GM18873 (cell line): ENCODE measurements at regions not wholly inside any gene's neighbourhood (a gene's known extent, or its start where the extent isn't known, plus 50 kb on each side); places are given as distances from the start of the nearest gene placed in this dataset.
"Not testable (repeated sequence)": the region's sequence is repeated elsewhere in the genome, so short reads cannot be mapped to it uniquely, and the experiment has no call there.

ENCODE experiments used
- ATAC-seq: cut with Tn5 transposase; IDR thresholded peaks from one replicate; pipeline ENCODE4 v1.9.1; 2021; ENCODE audit warnings: mild to moderate bottlenecking, moderate library complexity, moderate number of reproducible peaks; ENCODE audit not compliant: unreplicated experiment, low FRiP score

DNA sequence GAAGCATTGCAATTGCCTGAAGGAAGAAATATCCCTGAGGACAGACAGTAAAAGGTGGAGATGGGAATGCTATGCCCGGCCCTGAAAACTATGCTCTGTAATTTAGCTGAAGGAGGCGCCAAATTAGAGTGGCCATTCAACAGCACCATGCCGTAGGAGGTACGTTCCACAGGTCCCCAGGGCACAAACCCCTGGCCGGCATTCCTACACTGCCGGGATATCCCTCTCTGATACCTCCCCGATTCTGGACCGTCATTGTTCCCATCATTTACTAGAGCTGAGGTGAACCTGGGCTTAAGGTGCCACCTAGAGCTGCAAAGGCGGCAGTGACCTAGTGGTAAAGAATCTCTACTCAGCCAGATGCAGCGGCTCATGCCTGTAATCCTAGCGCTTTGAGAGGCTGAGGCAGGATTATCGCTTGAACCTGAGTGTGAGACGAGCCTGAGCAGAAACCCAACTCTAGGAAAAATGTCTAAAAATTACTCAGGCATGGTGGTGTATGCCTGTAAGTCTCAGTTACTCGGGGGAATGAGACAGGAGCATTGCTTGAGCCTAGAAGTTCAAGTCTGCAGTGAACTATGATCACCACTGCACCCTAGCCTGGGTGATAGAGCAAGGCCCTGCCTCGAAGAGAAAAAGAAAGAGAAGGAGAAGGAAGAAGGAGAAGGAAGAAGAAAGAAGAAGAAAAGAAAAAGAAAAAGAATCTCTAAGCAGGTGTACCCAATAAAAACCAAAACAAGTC lies 53.0 kb upstream of the TNKS2 start:
- no peak for ATAC-seq

DNA sequence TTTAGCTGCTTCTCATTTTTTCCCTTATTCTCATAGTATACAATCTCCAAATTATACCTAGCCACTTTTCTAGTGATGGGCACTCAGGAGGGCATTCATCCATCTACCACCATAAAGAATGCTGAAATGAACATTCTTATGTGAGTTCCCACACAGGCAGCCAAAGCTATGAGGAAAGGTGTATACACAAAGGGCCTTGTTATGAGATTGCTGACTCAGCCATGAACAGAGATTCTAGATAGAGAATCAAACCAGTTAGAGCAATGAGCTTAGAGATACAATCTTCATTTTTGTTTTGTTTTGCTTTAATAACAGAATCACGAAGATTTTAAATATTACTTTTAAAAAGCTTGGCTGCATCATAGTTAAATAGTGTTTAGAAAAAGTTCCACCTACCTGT lies 54.8 kb upstream of the TNKS2 start:
- no peak for ATAC-seq

DNA sequence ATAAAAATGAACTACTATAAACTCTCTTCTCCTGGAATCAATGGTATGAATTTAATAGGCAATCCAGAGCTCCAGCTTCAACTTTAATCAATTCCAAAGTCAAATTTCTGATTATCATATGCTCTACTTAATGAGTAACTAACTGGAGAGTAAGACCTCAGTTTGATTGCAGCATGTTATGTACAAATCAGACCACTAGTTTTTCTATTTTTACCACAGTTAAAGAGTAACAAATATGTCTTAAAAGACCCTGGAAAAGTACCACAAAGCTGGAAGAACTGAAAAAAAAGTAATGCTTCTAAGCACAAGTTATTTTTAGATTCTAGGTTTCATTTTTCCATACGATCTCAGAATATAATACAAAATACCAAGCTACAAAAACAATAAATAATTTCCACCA lies 56.0 kb upstream of the TNKS2 start:
- ATAC-seq = no peak

DNA sequence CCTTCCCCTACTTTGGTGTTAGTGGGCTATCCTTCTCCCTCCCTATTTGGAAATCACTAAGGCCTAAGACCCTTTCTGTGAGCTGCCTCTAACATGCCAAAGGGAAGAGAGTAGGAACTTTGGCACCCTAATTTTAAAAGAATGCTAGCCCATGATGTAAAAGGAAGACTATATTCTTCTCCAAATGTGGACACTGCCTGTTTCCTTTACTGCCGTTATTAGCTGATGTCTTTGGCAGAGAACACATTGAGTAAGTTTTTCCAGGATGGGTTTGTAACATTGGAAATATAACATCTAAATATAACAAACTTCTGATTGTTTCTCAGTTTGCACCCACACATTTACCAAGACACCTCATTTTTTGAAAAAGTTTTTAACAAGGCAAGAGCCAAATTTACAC lies 56.9 kb upstream of the TNKS2 start:
- ATAC-seq = no peak

DNA sequence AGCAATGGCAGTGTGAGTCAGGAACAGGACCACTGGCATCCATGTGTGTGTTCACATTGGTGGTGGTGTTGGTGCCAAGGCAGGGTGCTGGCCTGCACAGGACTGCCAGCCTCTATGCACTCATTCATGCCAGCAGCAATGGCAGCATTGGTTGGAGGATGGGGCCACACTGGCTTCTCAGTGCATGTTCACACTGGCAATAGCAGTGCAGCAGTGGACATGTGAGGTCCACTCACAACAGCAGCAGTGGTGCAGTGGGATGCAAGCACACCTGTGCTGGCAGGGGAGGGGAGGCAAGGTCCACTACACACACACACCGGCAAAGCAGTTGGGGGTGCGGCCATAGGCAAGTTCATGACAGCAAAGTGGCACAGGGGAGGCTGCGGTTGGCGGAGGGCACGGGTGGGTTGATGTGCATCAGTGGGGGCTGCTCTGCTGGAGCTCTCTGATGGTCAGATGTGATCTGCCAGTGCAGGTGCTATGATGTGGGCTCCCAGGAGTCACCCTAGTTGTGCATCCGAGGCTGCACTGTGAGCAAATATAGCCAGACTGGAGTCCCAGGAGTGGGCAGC lies 57.8 kb upstream of the TNKS2 start:
- no peak for ATAC-seq

DNA sequence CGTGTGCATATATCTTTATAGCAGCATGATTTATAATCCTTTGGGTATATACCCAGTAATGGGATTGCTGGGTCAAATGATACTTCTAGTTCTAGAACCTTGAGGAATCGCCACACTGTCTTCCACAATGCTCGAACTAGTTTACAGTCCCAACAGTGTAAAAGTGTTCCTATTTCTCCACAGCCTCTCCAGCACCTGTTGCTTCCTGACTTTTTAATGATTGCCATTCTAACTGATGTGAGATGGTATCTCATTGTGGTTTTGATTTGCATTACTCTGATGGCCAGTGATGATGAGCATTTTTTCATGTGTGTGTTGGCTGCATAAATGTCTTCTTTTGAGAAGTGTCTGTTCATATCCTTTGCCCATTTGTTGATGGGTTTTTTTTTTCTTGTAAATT lies 66.0 kb upstream of the TNKS2 start:
- ATAC-seq = not testable (repeated sequence)

DNA sequence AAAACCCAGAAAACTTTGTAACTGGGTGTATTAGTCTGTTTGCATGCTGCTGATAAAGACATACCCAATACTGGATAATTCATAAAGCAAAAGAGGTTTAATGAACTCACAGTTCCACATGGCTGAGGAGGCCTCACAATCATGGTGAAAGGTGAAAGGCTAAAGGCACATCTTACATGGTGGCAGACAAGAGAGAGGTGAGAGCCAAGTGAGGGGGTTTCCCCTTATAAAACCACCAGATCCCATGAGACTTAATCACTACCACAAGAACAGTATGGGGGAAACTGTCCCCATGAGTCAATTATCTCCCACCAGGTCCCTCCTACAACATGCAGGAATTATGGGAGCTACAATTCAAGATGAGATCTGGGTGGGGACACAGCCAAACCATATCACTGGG lies 68.9 kb upstream of the TNKS2 start:
- ATAC-seq = not testable (repeated sequence)

DNA sequence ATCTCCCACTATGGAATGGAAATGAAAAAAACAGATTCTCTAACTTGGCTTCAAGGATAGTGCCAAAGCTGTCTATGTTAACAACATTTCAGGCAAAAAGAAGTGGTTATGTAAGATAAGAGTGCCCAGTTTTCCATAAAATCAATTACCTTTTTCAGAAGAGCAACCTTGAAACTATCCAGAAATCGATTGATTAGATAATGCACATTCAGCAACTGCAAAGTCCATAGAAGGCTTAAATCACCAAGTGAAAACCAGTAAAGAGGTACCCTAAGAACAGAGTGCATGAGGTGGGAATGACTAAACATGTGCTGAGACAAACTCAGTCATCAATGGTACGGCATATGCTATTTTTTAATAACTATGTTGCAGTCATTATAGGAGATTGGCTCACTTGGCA lies 71.9 kb upstream of the TNKS2 start:
- ATAC-seq = no peak

DNA sequence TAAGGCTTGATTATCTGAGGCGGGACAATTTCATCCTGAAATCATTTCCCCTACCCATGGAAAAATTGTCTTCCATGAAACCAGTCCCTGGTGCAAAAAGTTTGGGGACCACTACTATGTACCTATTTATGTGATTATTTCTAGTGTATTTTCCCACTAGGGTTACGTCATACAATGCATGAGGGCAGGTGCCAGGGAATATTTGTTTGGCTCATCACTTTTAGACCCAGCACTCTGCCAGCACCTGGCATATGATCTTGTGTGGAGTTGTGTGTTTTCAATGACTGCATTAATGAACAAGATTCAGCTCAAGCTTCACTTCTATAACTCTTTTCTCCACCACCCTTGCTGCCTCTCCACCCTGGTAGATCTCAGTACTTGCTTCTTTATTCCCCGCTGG lies 73.3 kb upstream of the TNKS2 start:
- ATAC-seq = no peak

DNA sequence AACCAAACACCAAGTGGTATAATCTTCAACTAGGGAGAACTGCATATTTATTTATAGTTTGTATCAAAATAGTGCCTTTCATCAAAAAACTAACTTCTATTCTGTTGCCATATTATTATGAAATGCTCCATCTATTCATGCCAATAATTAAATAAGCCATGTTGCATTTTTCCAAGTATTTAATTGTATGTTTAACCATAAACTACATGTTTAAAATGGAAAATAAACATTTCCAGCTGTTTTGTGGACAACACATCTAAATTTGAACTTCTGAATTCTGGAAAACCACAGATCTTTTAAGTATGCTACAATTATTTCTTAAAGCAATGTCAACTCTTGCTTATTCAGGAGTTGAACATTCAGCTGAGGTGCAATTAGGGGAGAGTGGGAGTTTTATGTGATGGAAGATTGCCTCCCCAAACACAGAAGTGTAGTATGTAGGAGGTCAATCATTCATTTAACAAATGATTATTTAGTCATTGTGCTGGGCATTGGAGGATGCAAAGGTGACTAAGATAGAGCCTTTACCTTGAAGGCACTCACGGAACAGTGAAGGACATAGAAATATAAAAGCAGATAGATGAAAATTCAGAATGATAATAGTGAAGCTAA lies 80.7 kb upstream of the PPP1R3C start:
- no peak for ATAC-seq

DNA sequence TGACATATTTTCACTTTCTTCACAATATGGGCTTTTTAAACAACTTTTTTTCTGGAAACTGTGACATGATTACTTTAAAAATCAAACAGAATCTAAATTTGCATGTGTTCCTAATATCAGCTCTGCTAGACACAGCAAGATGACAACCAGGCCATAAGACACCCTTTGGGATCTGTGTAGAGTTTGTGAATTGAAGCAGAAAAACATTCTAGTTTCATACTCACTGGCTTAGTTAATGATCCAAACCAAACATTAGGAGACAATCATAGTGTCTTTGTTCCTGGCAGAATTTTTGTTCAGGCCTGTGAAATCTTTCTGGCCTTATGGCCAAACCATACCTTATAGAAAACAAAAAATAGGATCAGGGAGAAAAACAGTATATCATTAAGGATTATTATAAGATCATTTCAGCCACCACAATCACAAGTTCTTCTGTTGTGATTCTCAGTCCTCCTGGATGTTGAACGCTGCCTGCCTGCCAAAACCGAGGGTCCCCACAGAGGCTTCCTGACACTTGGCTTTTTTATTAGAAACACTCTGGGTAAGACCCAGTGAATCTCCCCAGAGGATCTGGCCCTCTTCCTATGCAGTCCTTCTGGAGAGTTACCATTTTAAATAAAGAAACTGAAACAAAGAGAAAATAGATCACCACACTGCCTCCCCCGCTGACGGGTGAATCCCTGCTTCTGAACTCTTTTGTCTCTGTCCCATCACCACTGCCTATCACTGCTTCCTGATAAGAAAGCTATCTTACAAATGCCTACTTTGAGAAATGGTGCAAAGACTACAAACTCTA lies 79.2 kb upstream of the PPP1R3C start:
- peak; percentile 62 for ATAC-seq

DNA sequence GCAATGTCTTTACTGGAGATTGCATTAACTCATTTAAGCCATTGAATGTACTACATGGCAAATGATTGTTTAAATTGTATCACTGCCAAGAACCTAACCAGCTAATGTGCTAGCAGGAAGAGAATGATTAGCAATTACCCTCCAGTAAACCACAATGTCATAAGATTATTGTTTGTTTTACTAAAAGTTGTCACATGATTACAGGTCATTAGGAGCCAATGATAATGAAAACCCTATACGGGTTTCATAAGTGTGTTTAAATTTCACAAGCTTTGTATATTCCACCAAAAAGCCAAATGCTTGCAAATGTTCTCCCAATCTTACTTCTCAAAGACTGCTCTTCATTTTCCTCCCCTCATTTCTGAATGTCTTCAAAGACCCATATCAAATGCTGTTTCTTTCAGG lies 76.5 kb upstream of the PPP1R3C start:
- ATAC-seq = no peak

DNA sequence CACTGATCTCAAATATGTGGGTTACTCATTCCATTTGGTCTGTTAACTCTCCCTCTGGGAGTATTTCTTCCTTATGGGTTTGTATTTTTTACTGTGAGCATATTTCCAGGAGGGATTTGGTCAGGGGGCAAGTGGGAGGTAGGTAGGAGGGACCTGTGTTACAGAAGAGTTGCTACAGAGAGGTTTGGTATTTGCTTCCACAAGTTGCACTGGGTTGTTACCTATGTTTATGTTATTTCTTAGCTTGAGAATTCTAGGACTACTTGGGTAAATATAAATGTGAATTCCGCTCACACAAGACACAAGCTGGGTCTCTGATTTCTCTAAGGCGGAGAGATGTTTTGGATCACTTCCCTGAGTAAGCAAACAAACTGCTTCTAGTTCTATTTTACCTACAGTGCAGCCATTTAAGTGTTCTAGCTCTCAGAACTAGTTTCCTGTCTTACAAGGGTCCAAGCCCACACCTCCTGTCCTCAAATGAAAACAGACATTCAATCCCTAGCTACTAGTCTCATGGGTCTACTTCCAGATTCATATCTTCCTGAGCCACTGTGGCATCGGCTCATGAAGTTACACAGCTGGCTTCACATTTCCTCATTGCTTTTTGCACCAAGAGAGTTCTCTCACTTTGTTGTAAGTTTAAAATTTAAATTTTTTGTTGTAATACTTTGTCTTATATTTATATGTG lies 75.4 kb upstream of the PPP1R3C start:
- no peak for ATAC-seq

DNA sequence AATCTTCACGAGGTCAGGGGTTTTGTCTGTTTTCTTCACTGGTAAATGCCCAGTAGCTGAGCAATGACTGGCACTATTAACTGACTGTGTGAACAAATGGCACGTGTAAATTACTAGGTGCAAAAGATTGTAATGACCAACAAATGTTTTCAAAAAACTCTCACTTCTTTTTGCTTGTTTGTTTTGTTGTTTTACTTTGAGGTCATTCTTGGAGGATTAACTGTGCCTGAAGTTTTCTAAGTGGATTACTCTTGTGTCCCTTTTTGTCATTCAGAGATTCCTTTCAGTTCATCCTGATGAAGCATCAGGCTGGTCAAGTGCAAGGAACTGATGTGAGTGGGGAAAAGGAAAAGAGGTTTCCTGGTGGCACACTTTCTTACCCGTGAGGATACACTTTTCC lies 74.4 kb upstream of the PPP1R3C start:
- no peak for ATAC-seq

DNA sequence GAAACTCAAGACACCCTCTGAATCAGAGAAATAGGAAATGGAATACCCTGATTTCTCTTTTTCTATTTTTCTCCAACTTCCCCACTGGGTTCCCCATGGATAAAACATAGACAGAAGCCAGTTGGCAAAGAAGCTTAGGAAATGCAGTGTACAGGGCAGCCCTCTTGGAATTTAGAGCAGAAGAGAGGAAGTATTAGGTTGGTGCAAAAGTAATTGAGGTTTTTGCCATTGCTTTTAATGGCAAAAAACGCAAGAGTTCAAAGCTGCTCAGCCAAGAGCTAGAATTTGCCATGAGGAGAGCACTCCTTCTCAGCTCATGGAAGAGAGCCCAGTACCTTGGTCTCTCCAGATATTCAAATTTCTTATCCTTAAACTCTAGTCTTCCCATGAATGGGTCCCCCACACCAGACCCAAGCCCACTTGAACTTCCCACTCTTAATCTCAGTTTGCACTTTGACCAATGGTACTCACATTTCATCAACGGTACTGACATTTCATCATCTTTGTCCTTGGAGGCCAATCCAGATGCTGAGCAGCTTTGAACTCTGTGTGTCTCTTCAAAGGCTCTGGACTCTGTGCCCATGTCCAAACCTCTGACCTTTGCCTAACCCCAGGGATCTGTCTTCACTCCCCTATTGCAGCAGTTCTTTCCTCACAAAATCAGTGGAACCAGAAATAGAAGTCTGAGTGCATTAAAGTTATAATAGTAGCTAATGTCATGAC lies 73.2 kb upstream of the PPP1R3C start:
- ATAC-seq = no peak

DNA sequence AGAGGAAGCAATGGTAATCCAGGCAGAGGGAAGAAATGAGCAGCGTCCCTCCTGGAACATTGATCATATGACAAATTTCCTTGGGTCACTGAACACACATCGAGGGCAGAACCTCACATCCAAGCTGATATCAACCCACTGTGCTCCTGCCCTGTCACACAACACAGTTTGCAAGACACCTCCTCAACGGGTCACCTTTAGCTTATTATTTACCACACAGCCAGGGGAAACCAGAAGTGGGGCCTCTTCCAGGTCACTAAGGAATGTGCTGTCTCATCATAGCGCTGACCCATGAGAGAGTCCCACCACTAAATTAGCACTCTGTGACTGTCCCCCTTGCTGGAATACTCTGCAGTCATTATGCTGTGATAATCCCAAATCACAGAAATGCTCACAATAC lies 69.7 kb upstream of the PPP1R3C start:
- no peak for ATAC-seq

DNA sequence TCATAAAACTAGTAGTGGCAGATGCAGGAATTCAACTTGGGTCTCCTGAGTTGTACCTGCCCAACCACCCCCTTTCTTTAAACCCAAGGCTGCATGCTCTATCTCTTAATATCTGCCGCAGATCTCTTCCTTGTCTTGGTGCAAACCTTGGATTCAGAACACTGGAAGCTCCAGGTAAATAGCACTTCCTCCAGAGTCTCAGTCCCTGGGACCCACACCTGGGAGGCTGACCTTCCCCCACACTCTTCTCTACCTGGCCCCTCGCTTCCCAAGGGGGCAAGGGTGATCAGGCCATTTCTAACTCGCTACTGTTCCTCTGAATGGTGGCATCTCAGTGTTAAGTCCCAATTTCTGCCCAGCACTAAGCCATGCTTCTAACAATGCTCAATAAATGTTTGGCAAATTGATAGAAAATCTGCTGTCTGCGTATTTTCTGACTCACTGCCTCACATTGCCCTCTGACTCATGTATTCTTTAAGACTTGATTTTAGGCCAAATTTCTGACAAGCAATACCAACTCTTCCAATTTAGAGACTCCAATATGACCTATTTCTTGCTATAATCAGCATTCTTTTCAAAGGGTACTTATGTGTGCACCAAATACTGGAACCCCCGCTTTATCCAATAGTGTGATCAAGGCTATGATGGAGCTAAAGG lies 68.0 kb upstream of the PPP1R3C start:
- no peak for ATAC-seq

DNA sequence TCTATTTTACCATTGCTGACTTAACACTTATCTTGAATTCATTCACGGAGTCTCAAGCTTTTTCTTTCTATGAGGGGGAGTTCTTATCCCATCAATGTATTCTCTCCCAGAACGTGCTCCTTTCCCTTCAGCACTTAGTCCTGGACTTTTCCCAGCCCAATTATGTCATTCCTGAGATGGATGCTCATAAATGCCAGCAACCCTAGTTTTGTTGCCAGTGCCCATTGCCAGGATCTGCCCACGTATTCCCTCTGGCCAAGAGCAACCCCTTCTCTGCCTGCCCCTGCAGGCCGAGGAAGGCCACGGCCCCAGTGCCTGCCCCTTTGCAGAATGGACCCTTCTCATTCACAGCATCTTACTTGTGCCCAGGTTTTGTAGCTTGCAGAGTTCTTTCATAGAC lies 67.4 kb upstream of the PPP1R3C start:
- ATAC-seq = no peak

DNA sequence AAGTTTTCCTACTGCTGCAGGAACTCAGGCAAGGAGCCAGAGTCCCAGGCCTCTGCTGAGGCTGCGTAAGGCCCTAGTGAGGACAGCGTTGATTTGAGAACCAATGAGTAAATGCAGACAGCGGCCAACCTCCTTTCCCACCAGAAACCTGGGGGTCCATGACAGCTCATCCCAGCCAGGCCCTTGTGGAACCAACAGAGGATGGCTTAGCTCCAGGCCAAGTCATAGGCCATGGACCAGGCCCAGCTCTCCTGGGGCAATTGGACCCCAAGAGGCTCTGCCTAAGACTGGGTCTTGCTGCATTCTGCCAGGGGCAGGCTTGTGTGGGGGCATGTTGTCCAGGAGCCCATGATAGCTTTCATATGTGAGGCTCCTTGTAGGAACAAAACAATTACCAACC lies 65.4 kb upstream of the PPP1R3C start:
- ATAC-seq = no peak
